Right lobe of liver (tissue), 4 donors: ENCODE measurements at regions not wholly inside any gene's neighbourhood (a gene's known extent, or its start where the extent isn't known, plus 50 kb on each side); places are given as distances from the start of the nearest gene placed in this dataset.

ENCODE experiments used
- POLR2A ChIP-seq: fragments of 450-650 bp; IDR thresholded peaks from one replicate; pipeline ENCODE4 v1.6.1; 2017; ENCODE audit warnings: antibody characterized with exemption, mild to moderate bottlenecking
- TF ChIP-seq, protein P1 (sequence below), 4 donors: fragments of 200-600 bp in 3 of 4; fragments of 450-650 bp in 1 of 4; IDR thresholded peaks; one replicate each; pipeline versions ENCODE4 v1.5.1 to v1.8.0; 2016 to 2022; ENCODE audit warnings: antibody characterized with exemption in 4 of 4, mild to moderate bottlenecking in 2 of 4
- donor health status: DM: no; HTN: no; CAD: no.
- donor health status: DM: no; HTN: no; CAD: no.
- donor health status: DM: no; HTN: yes; CAD: no.

DNA sequence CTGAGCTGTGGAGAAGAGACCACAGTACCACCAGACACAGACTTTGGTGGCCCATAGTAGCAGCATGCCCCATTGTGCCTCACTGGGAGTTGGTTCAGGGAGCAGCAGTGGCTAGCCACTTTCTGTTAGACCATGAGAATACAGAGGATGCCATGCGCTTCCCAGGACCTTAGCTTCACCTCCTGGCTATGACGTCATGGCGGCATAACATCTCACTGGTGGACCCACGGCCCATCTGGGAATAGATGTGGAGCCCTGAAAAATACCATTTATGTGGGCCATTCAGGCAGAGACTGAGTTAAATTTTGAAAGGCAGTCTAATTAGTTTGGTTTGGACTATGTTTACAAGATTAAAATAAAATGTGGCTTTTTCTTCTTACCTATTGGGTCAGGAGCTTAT, 55.1 kb upstream of the NMD3 start:
- TF ChIP-seq, protein P1, sequence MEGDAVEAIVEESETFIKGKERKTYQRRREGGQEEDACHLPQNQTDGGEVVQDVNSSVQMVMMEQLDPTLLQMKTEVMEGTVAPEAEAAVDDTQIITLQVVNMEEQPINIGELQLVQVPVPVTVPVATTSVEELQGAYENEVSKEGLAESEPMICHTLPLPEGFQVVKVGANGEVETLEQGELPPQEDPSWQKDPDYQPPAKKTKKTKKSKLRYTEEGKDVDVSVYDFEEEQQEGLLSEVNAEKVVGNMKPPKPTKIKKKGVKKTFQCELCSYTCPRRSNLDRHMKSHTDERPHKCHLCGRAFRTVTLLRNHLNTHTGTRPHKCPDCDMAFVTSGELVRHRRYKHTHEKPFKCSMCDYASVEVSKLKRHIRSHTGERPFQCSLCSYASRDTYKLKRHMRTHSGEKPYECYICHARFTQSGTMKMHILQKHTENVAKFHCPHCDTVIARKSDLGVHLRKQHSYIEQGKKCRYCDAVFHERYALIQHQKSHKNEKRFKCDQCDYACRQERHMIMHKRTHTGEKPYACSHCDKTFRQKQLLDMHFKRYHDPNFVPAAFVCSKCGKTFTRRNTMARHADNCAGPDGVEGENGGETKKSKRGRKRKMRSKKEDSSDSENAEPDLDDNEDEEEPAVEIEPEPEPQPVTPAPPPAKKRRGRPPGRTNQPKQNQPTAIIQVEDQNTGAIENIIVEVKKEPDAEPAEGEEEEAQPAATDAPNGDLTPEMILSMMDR (IDR thresholded peaks at IDR 0.05): no peak
- no peak for TF ChIP-seq POLR2A
